ENCODE measurements at regions not wholly inside any gene's neighbourhood (a gene's known extent, or its start where the extent isn't known, plus 50 kb on each side); places are given as distances from the start of the nearest gene placed in this dataset.
"Not testable (repeated sequence)": the region's sequence is repeated elsewhere in the genome, so short reads cannot be mapped to it uniquely, and the experiment has no call there.

- TF ChIP-seq CTCF (IDR thresholded peaks at IDR 0.05 in 4 of 5, conservative IDR thresholded peaks at IDR 0.05 in 1 of 5); POLR2A (IDR thresholded peaks at IDR 0.05): not testable (repeated sequence)
Measured at GRCh38 chr9:74085384-74086037, 411.6 kb upstream of the RORB start.

All from gastrocnemius medialis (tissue), 4 donors.